SK-N-SH (cell line): ENCODE measurements at regions not wholly inside any gene's neighbourhood (a gene's known extent, or its start where the extent isn't known, plus 50 kb on each side); places are given as distances from the start of the nearest gene placed in this dataset.

Source experiments
- CTCF ChIA-PET: fragments of 300-600, 350-600 bp; formaldehyde crosslinking; extraction: SDS; loops from one replicate; lab custom pipeline; 2021; lab: Yijun Ruan, JAX
- POLR2A ChIA-PET: fragments of 350-600 bp; sonication (Branson Sonifier 250); formaldehyde crosslinking; extraction: SDS; loops from one replicate; lab custom pipeline; 2020; ENCODE audit warnings: antibody characterized with exemption, inconsistent platforms; lab: Yijun Ruan, JAX
- DNase-seq: peaks from one replicate; pipeline ENCODE4 v3.0.0; 2012
- H2AFZ ChIP-seq: fragments of 200-600 bp; sonication (generic); 2 replicates; pipeline ENCODE4 v1.8.1; 2016; ENCODE audit warnings: antibody characterized with exemption, mild to moderate bottlenecking, low read depth
- H3F3A ChIP-seq: fragments of 200-600 bp; sonication (generic); replicated peaks from 2 replicates; pipeline ENCODE3; 2016; ENCODE audit warnings: antibody characterized with exemption, mild to moderate bottlenecking; ENCODE audit not compliant: insufficient read depth
- H3K27ac ChIP-seq, 2 experiments: fragments of 200-500 bp in 1 of 2; fragments of 200-600 bp in 1 of 2; sonication (Bioruptor generic) in 1 of 2; sonication (generic), shearing (Covaris generic) in 1 of 2; 2 replicates each; pipeline versions ENCODE4 v1.5.1 to v1.6.1; 2014 to 2016; ENCODE audit warnings: low read depth in 2 of 2, inconsistent platforms in 1 of 2, low read length in 1 of 2, mild to moderate bottlenecking in 1 of 2, mixed read lengths in 1 of 2
- H3K27me3 ChIP-seq: fragments of 200-600 bp; sonication (generic), shearing (Covaris generic); 2 replicates; pipeline ENCODE4 v1.6.1; 2016; ENCODE audit warnings: mixed run types; ENCODE audit not compliant: insufficient read depth
- H3K36me3 ChIP-seq, 2 experiments: fragments of 200-500 bp in 1 of 2; fragments of 200-600 bp in 1 of 2; sonication (Bioruptor generic) in 1 of 2; sonication (generic) in 1 of 2; replicated peaks in 1 of 2; 2 replicates each; pipeline versions ENCODE3 to v1.5.1; 2014 to 2016; ENCODE audit warnings: low read length in 1 of 2, mild to moderate bottlenecking in 1 of 2; ENCODE audit not compliant: insufficient read depth in 2 of 2, control insufficient read depth in 1 of 2
- H3K4me1 ChIP-seq, 2 experiments: fragments of 200-500 bp in 1 of 2; fragments of 200-600 bp in 1 of 2; sonication (Bioruptor generic) in 1 of 2; sonication (generic), shearing (Covaris generic) in 1 of 2; 2 replicates each; pipeline versions ENCODE4 v1.5.1 to v1.6.1; 2014 to 2016; ENCODE audit warnings: low read depth in 1 of 2, low read length in 1 of 2, mixed run types in 1 of 2; ENCODE audit not compliant: insufficient read depth in 2 of 2, control insufficient read depth in 1 of 2
- H3K4me2 ChIP-seq: fragments of 200-600 bp; sonication (generic), shearing (Covaris generic); 2 replicates; pipeline ENCODE4 v1.6.1; 2017; ENCODE audit warnings: mixed run types
- H3K4me3 ChIP-seq, 2 experiments: fragments of 200-500 bp in 1 of 2; fragments of 200-600 bp in 1 of 2; sonication (Bioruptor generic) in 1 of 2; sonication (generic), shearing (Covaris generic) in 1 of 2; 2 replicates each; pipeline versions ENCODE4 v1.5.1 to v1.8.1; 2014 to 2016; ENCODE audit warnings: low read depth in 2 of 2, inconsistent platforms in 1 of 2, low read length in 1 of 2, mild to moderate bottlenecking in 1 of 2, mixed read lengths in 1 of 2, moderate library complexity in 1 of 2
- H3K79me2 ChIP-seq: fragments of 200-600 bp; sonication (generic); 2 replicates; pipeline ENCODE4 v1.8.1; 2017; ENCODE audit warnings: mild to moderate bottlenecking; ENCODE audit not compliant: insufficient read depth
- H3K9ac ChIP-seq: fragments of 200-600 bp; sonication (generic); 2 replicates; pipeline ENCODE4 v1.6.1; 2017; ENCODE audit warnings: mixed run types
- H3K9me2 ChIP-seq: fragments of 200-600 bp; sonication (generic); 2 replicates; pipeline ENCODE4 v1.6.1; 2017; ENCODE audit warnings: mixed run types
- H3K9me3 ChIP-seq: fragments of 200-600 bp; sonication (generic); 2 replicates; pipeline ENCODE4 v1.6.1; 2017; ENCODE audit warnings: mixed run types, mild to moderate bottlenecking, moderate library complexity
- H4K20me1 ChIP-seq: fragments of 200-600 bp; sonication (generic); 2 replicates; pipeline ENCODE4 v1.6.1; 2017; ENCODE audit warnings: mild to moderate bottlenecking, mixed run types; ENCODE audit not compliant: insufficient read depth
- ELF1 ChIP-seq: IDR thresholded peaks from 2 replicates; pipeline ENCODE4 v1.4.0; 2012
- EP300 ChIP-seq, 2 experiments: IDR thresholded peaks; 2 replicates each; pipeline versions ENCODE4 v1.4.0 to v1.6.1; 2012; ENCODE audit warnings: borderline replicate concordance in 1 of 2, low read depth in 1 of 2, low read length in 1 of 2
- EZH2phosphoT487 ChIP-seq: fragments of 200-600 bp; sonication (generic); IDR thresholded peaks from 2 replicates; pipeline ENCODE4 v1.6.1; 2017; ENCODE audit warnings: low read depth, mixed run types, mild to moderate bottlenecking, antibody characterized with exemption, moderate library complexity, borderline replicate concordance
- FOSL2 ChIP-seq: IDR thresholded peaks from 2 replicates; pipeline ENCODE4 v1.4.0; 2012; ENCODE audit warnings: low read depth, mild to moderate bottlenecking, moderate library complexity, borderline replicate concordance
- FOXJ3 ChIP-seq: sonication (generic); formaldehyde crosslinking; IDR thresholded peaks from 2 replicates; pipeline ENCODE4 v1.5.1; 2020; ENCODE audit warnings: mild to moderate bottlenecking, missing genetic modification reagents
- FOXM1 ChIP-seq: IDR thresholded peaks from 2 replicates; pipeline ENCODE4 v1.4.0; 2012; ENCODE audit warnings: low read depth, mild to moderate bottlenecking
- GATA2 ChIP-seq: sonication (generic); formaldehyde crosslinking; IDR thresholded peaks from 2 replicates; pipeline ENCODE4 v1.5.0; 2020; ENCODE audit warnings: mild to moderate bottlenecking, missing genetic modification reagents
- MAX ChIP-seq: IDR thresholded peaks from 2 replicates; pipeline ENCODE4 v1.4.0; 2012; ENCODE audit warnings: low read depth
- MEF2A ChIP-seq: IDR thresholded peaks from 2 replicates; pipeline ENCODE4 v1.4.0; 2012; ENCODE audit warnings: low read depth, borderline replicate concordance
- POLR2AphosphoS5 ChIP-seq: IDR thresholded peaks from 2 replicates; pipeline ENCODE4 v1.6.1; 2012; ENCODE audit warnings: low read depth, low read length
- RAD21 ChIP-seq: IDR thresholded peaks from 2 replicates; pipeline ENCODE4 v1.6.1; 2012; ENCODE audit warnings: mild to moderate bottlenecking, low read length
- RXRA ChIP-seq: IDR thresholded peaks from 2 replicates; pipeline ENCODE4 v1.4.0; 2012; ENCODE audit warnings: low read depth, mild to moderate bottlenecking, borderline replicate concordance
- SIN3A ChIP-seq: IDR thresholded peaks from 2 replicates; pipeline ENCODE4 v1.6.1; 2012; ENCODE audit warnings: low read depth, mild to moderate bottlenecking, low read length, moderate library complexity, borderline replicate concordance
- SMC3 ChIP-seq: IDR thresholded peaks from 2 replicates; pipeline ENCODE4 v1.6.1; 2012; ENCODE audit warnings: low read depth, low read length, improper control_type of control experiment
- TAF1 ChIP-seq: IDR thresholded peaks from 2 replicates; pipeline ENCODE4 v1.6.1; 2012; ENCODE audit warnings: low read depth, mild to moderate bottlenecking, low read length, moderate library complexity, borderline replicate concordance
- USF2 ChIP-seq: fragments of 150-350 bp; IDR thresholded peaks from 2 replicates; pipeline ENCODE4 v1.6.1; 2017; ENCODE audit warnings: antibody characterized with exemption, low read length, low read depth, borderline replicate concordance
- YY1 ChIP-seq: IDR thresholded peaks from 2 replicates; pipeline ENCODE4 v1.4.0; 2012; ENCODE audit warnings: low read depth, mild to moderate bottlenecking
- WGBS: methylation state at CpG from one replicate; pipeline ENCODE4 v1.1.6; 2017; ENCODE audit warnings: low lambda C conversion rate; 5-methylcytosine and 5-hydroxymethylcytosine counted together
- TF ChIP-seq, protein P1 (sequence below): IDR thresholded peaks from 2 replicates; pipeline ENCODE4 v1.4.0; 2012; ENCODE audit warnings: low read depth, borderline replicate concordance
- TF ChIP-seq, protein P2 (sequence below): IDR thresholded peaks from 2 replicates; pipeline ENCODE4 v1.4.0; 2012; ENCODE audit warnings: low read depth, borderline replicate concordance

DNA sequence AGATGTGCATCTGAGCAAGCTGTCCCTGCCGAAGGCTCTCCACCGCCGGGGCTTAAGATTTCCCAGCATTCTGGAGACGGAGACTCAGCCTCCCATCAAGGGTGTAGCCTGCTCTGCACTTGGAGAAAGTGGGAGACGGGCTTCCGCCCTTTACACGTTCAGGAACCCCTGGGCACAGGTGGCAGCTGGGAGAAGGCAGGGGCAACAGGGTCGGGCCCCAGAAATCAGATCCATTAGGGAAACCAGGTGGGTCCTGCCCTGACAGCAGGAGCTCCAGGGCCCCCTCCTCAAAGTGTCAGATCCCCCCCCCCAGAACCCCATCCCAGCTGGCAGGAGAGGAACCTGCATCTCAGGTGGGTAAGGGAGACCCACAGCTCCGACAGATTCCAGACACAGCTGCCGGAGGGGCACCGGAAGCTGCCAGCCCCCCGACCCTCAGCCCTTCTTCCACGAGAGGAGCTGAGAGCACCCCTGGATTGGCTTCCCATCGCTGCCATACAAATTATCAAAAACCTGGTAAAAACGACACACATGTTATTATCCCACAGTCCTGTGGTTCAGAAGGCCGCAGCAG lies 236.6 kb downstream of the NPHP4 start:
- DNase-seq = no peak
- ChIA-PET POLR2A (no interaction called here), CTCF (interaction anchor here (0.6 to 2.6 kb wide), 7 partner anchors 10 to 1099 kb away, joined by 3 to 26 read pairs (median 3); no protein-coding TSS in a partner anchor)
- Histone ChIP-seq H3K4me3 (no peak overlapping the region), H3K36me3 (no peaks in the 10 kb centered on the region), H3K9ac (no peak overlapping the region), H3K79me2 (no peaks in the 10 kb centered on the region), H3K27ac (no peak overlapping the region), H3K9me3 (no peaks in the 10 kb centered on the region), H3K4me2 (no peak overlapping the region), H3K4me1 (peaks cover 0 to 8% of the 10 kb centered on the region in 2 experiments; a peak in 1 of 4 replicates), H3K9me2 (no peaks in the 10 kb centered on the region), H3K27me3 (no peaks in the 10 kb centered on the region), H2AFZ (no peak overlapping the region), H4K20me1 (no peaks in the 10 kb centered on the region), H3F3A (no peaks in the 10 kb centered on the region)
- TF ChIP-seq, protein P1, sequence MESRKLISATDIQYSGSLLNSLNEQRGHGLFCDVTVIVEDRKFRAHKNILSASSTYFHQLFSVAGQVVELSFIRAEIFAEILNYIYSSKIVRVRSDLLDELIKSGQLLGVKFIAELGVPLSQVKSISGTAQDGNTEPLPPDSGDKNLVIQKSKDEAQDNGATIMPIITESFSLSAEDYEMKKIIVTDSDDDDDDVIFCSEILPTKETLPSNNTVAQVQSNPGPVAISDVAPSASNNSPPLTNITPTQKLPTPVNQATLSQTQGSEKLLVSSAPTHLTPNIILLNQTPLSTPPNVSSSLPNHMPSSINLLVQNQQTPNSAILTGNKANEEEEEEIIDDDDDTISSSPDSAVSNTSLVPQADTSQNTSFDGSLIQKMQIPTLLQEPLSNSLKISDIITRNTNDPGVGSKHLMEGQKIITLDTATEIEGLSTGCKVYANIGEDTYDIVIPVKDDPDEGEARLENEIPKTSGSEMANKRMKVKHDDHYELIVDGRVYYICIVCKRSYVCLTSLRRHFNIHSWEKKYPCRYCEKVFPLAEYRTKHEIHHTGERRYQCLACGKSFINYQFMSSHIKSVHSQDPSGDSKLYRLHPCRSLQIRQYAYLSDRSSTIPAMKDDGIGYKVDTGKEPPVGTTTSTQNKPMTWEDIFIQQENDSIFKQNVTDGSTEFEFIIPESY = no peak
- TF ChIP-seq FOXM1 (no peak), RXRA (no peak), ELF1 (no peak), SIN3A (no peak), RAD21 (no peak), MEF2A (no peak), USF2 (no peak), FOXJ3 (no peak), EZH2phosphoT487 (no peak), POLR2AphosphoS5 (no peak), GATA2 (CRISPR knock-in tag) (no peak), YY1 (no peak), MAX (no peak), SMC3 (no peak), FOSL2 (no peak), TAF1 (no peak), EP300 (IDR thresholded peaks at IDR 0.05; ENCODE audit: borderline replicate concordance in 1 of 2, low read depth in 1 of 2, low read length in 1 of 2) (no peak)
- TF ChIP-seq, protein P2, sequence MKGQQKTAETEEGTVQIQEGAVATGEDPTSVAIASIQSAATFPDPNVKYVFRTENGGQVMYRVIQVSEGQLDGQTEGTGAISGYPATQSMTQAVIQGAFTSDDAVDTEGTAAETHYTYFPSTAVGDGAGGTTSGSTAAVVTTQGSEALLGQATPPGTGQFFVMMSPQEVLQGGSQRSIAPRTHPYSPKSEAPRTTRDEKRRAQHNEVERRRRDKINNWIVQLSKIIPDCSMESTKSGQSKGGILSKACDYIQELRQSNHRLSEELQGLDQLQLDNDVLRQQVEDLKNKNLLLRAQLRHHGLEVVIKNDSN = no peak
- WGBS = 66% methylated on average over 8 of the region's 16 CpGs
